Activated CD4-positive, alpha-beta memory T cell treated with anti-CD3 and anti-CD28 coated beads, Interleukin-2, amount 10 ng/mL, durations not matched to agents 7 days and 5 days (primary cell): ENCODE measurements at regions not wholly inside any gene's neighbourhood (a gene's known extent, or its start where the extent isn't known, plus 50 kb on each side); places are given as distances from the start of the nearest gene placed in this dataset.
"Not testable (repeated sequence)": the region's sequence is repeated elsewhere in the genome, so short reads cannot be mapped to it uniquely, and the experiment has no call there.

Experiments used
- CTCF ChIA-PET: fragments of 350-600 bp; sonication (Branson Sonifier 250); formaldehyde crosslinking; loops from one replicate; lab custom pipeline; 2021; ENCODE audit warnings: antibody characterized with exemption, inconsistent platforms; lab: Charles Lee
- POLR2A ChIA-PET: fragments of 350-600 bp; sonication (Branson Sonifier 250); formaldehyde crosslinking; loops from one replicate; lab custom pipeline; 2021; ENCODE audit warnings: antibody characterized with exemption; lab: Charles Lee
- DNase-seq: peaks from one replicate; pipeline ENCODE4 v3.0.0-alpha.2; 2020
- H3K27ac Mint-ChIP-seq: one replicate; pipeline ENCODE4 v1.8.0; 2021; ENCODE audit warnings: mild to moderate bottlenecking, mixed read lengths
- H3K27me3 Mint-ChIP-seq: one replicate; pipeline ENCODE4 v1.8.0; 2021; ENCODE audit warnings: mixed read lengths
- H3K36me3 Mint-ChIP-seq: one replicate; pipeline ENCODE4 v1.8.0; 2021; ENCODE audit warnings: low read depth, mixed read lengths
- H3K4me1 Mint-ChIP-seq: one replicate; pipeline ENCODE4 v1.8.0; 2021; ENCODE audit warnings: mixed read lengths
- H3K4me3 Mint-ChIP-seq: one replicate; pipeline ENCODE4 v1.8.0; 2021; ENCODE audit warnings: mild to moderate bottlenecking, mixed read lengths
- H3K9me3 Mint-ChIP-seq: one replicate; pipeline ENCODE4 v1.8.0; 2021; ENCODE audit warnings: mixed read lengths

DNA sequence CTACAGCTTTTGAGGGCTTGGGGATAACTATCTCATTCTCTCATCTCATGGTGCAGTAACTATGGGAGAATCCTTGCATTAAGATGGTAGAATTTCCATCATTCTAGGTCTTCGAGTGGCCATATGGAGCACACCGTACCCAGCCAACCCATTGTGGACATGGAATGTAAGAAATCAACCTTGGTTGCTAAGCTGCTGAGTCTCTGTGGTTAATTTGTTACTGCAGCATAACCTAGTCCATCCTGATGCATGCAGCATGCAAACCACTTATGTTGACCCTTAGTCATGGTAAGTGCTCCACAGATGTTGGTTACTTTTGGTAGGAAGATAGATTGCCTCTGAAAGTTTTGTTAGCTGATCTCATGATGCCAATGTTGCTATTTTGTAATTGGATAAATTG, 156.3 kb upstream of the CCZ1B start:
- H3K4me1 Mint-ChIP-seq, CTCF ChIA-PET, POLR2A ChIA-PET, H3K27me3 Mint-ChIP-seq, H3K27ac Mint-ChIP-seq, DNase-seq, H3K9me3 Mint-ChIP-seq, H3K4me3 Mint-ChIP-seq, H3K36me3 Mint-ChIP-seq: not testable (repeated sequence)

GRCh38 chr7:6986892-6987291, 160.8 kb upstream of the CCZ1B start:
- H3K9me3 Mint-ChIP-seq, H3K27ac Mint-ChIP-seq, POLR2A ChIA-PET, DNase-seq, H3K36me3 Mint-ChIP-seq, H3K4me3 Mint-ChIP-seq, H3K27me3 Mint-ChIP-seq, CTCF ChIA-PET: not testable (repeated sequence)
- H3K4me1 Mint-ChIP-seq: peaks cover 14% of the 10 kb centered on the region

GRCh38 chr7:6988608-6989007, 162.5 kb upstream of the CCZ1B start:
- H3K9me3 Mint-ChIP-seq, H3K36me3 Mint-ChIP-seq, CTCF ChIA-PET, H3K4me3 Mint-ChIP-seq, POLR2A ChIA-PET, H3K27ac Mint-ChIP-seq, DNase-seq, H3K27me3 Mint-ChIP-seq: not testable (repeated sequence)
- peaks cover 14% of the 10 kb centered on the region for H3K4me1 Mint-ChIP-seq

- CTCF ChIA-PET, H3K36me3 Mint-ChIP-seq, POLR2A ChIA-PET, H3K27me3 Mint-ChIP-seq, H3K4me3 Mint-ChIP-seq, H3K9me3 Mint-ChIP-seq, H3K27ac Mint-ChIP-seq, DNase-seq: not testable (repeated sequence)
- H3K4me1 Mint-ChIP-seq: peaks cover 14% of the 10 kb centered on the region
These were observed 163.9 kb upstream of the CCZ1B start for GRCh38 chr7:6989968-6990367.

GRCh38 chr7:6990426-6991152, 164.5 kb upstream of the CCZ1B start:
- POLR2A ChIA-PET, H3K27me3 Mint-ChIP-seq, H3K36me3 Mint-ChIP-seq, CTCF ChIA-PET, H3K27ac Mint-ChIP-seq, H3K9me3 Mint-ChIP-seq, DNase-seq: not testable (repeated sequence)
- Mint-ChIP-seq H3K4me3 (peak overlapping the region; percentile 6), H3K4me1 (peaks cover 14% of the 10 kb centered on the region)

DNA sequence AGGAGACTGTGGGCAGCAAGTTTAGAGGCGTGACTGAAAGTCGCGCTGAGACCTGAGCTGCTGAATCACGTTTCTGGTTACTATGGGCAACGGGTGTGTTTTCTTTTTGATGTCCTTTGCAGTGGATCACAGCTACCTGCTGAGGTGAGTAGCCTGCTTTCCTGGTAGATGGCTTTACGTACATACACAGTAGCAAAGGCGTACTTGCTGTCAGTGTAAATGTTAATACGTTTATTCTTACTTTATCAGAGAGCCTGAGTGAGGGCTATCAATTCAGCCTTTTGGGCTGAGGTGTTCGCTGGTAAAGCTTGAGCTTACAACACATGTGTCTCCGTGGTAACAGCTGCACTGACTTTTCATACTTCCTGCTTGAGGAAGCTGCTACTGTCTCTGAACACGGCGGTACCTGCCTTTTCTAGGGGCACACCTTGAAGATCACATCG, 165.1 kb upstream of the CCZ1B start:
- Mint-ChIP-seq H3K4me1 (peaks cover 14% of the 10 kb centered on the region), H3K4me3 (peak overlapping the region; percentile 6)
- H3K36me3 Mint-ChIP-seq, CTCF ChIA-PET, H3K27ac Mint-ChIP-seq, H3K27me3 Mint-ChIP-seq, H3K9me3 Mint-ChIP-seq, POLR2A ChIA-PET: not testable (repeated sequence)
- peak; percentile 38 for DNase-seq

GRCh38 chr7:6991686-6992085, 165.6 kb upstream of the CCZ1B start:
- H3K9me3 Mint-ChIP-seq, H3K4me3 Mint-ChIP-seq, H3K27ac Mint-ChIP-seq, POLR2A ChIA-PET, CTCF ChIA-PET, H3K27me3 Mint-ChIP-seq, H3K36me3 Mint-ChIP-seq, DNase-seq: not testable (repeated sequence)
- H3K4me1 Mint-ChIP-seq: peaks cover 14% of the 10 kb centered on the region

GRCh38 chr7:6992133-6992532, 166.1 kb upstream of the CCZ1B start:
- H3K9me3 Mint-ChIP-seq, H3K36me3 Mint-ChIP-seq, H3K27ac Mint-ChIP-seq, CTCF ChIA-PET, POLR2A ChIA-PET, H3K27me3 Mint-ChIP-seq, H3K4me3 Mint-ChIP-seq, DNase-seq: not testable (repeated sequence)
- H3K4me1 Mint-ChIP-seq: peaks cover 14% of the 10 kb centered on the region

DNA sequence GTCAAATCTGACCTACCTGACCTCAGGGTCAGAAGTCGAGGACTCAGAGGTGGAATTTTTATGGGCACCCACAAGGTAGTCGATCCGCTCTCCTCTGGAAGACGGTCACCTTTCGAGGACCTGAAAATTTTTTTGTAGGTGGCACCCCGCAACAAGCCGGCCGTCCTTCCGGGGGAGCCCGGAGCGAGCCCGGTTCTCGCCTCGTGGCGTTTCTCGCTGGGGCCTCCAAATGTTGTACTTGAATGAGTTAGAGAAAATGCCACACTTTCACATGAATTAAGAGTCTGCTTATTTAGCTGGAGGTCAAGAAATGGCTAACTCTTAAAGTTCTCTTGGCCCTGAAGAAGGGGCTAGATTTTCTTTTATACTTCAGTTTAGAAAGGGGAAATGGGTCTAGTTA, 169.0 kb upstream of the CCZ1B start:
- H3K9me3 Mint-ChIP-seq, CTCF ChIA-PET, POLR2A ChIA-PET: not testable (repeated sequence)

DNA sequence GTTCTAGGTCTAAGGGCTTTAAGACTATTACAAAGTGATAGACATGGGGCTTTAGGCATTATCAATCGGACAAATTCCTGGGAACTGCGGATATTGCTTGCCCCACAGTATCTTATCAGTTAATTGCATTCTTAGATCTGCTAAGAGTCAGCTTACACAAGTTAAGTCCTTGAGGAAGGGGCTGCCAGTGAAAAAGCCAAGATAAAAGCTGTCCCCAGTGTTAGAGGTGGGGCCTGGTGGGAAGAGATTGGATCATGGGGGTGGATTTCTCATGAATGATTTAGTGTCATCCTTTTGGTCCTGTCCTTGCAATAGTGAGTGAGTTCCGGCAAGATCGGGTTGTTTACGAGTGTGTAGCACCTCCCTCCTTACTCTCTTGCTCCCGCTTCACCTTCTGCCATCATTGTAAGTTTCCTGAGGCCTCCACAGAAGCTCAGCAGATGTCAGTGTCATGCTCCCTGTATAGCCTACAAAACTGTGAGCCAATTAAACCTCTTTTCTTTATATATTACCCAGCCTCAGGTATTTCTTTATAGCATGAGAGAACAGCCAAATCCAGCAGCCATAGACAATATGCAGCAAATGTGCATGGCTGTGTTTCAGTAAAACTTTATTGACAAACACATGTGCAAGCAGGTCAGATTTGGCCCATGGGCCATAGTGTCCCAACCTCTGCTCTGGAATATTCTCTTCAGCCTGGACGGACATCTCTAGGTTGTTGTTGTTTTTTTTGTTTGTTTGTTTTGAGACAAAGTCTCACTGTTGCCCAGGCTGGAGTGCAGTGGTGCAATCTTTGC, 169.6 kb upstream of the CCZ1B start:
- H3K27me3 Mint-ChIP-seq, DNase-seq, POLR2A ChIA-PET, H3K9me3 Mint-ChIP-seq, H3K4me1 Mint-ChIP-seq, H3K27ac Mint-ChIP-seq, CTCF ChIA-PET, H3K36me3 Mint-ChIP-seq, H3K4me3 Mint-ChIP-seq: not testable (repeated sequence)

More for the DNA sequence above, 169.0 kb upstream of the CCZ1B start:
- not testable (repeated sequence) for DNase-seq, H3K36me3 Mint-ChIP-seq, H3K27me3 Mint-ChIP-seq, H3K4me3 Mint-ChIP-seq, H3K27ac Mint-ChIP-seq
- peaks cover 12% of the 10 kb centered on the region for H3K4me1 Mint-ChIP-seq

DNA sequence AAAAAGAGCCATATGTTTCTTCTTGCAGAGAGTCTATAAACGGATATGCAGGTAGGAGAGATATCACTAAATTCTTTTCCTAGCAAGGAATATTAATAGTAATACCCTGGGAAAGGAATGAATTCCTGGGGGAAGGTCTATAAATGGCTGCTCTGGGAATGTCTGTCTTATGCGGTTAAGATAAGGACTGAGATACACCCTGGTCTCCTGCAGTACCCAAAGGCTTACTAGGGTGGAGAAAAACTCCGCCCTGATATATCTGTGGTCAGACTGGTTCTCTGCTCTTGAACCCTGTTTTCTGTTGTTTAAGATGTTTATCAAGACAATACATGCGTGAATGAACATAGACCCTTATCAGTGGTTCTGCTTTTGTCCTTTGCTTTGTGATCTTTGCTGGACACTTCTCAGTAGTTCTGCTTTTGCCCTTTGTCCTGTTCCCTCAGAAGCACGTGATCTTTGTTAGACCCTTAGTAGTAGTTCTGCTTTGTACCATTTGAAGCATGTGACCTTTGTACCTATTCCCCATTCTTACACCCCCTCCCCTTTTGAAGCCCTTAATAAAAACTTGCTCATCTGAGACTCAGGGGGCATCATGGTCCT, 173.1 kb upstream of the CCZ1B start:
- H3K4me1 Mint-ChIP-seq, H3K27me3 Mint-ChIP-seq, CTCF ChIA-PET, H3K4me3 Mint-ChIP-seq, H3K36me3 Mint-ChIP-seq, H3K9me3 Mint-ChIP-seq, H3K27ac Mint-ChIP-seq, POLR2A ChIA-PET, DNase-seq: not testable (repeated sequence)

- H3K9me3 Mint-ChIP-seq: peaks cover 7% of the 10 kb centered on the region
- no peaks in the 10 kb centered on the region for H3K36me3 Mint-ChIP-seq
- POLR2A ChIA-PET: no interaction called here
- H3K4me1 Mint-ChIP-seq: no peaks in the 10 kb centered on the region
- DNase-seq: no peak
- CTCF ChIA-PET: no interaction called here
- no peak overlapping the region for H3K4me3 Mint-ChIP-seq
- H3K27ac Mint-ChIP-seq: no peak overlapping the region
- peaks cover 3% of the 10 kb centered on the region for H3K27me3 Mint-ChIP-seq
These were observed 176.5 kb upstream of the CCZ1B start for GRCh38 chr7:7002418-7003062.

- peaks cover under 1% of the 10 kb centered on the region for H3K9me3 Mint-ChIP-seq
- no peak overlapping the region for H3K27ac Mint-ChIP-seq
- peaks cover 6% of the 10 kb centered on the region for H3K27me3 Mint-ChIP-seq
- H3K36me3 Mint-ChIP-seq: no peaks in the 10 kb centered on the region
- CTCF ChIA-PET: no interaction called here
- H3K4me1 Mint-ChIP-seq: no peaks in the 10 kb centered on the region
- H3K4me3 Mint-ChIP-seq: no peak overlapping the region
- DNase-seq: no peak
- POLR2A ChIA-PET: no interaction called here
These were observed 177.0 kb upstream of the C1GALT1 start for GRCh38 chr7:7005303-7005702.
